ENCODE measurements at regions not wholly inside any gene's neighbourhood (a gene's known extent, or its start where the extent isn't known, plus 50 kb on each side); places are given as distances from the start of the nearest gene placed in this dataset.
A peak's percentile ranks its signal among the peaks of the same experiment; 100 is the strongest.

DNA sequence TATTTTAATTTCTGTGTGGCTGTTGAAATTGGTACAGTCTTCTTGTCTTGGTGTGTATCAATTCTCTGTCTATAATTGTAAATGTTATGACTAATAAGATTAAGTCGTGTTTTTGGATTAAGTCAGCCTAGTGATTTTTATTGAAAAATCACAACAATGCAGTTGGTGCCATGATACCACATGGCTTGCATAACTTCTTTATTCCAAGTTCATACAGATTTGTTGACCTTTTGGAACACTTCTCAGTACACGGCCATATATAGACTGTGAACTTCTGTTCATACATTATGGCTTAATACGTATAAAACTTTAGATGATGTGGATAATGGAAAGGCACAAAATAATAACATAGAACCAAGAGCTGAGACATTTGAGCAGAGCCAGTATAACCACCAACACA is 121.2 kb upstream of the NAALADL2 start:
- DNase-seq (no peak), ATAC-seq (no peak)
- H3K4me3 ChIP-seq (ENCODE audit: low read length), result no peak overlapping the region
- no peaks in the 10 kb centered on the region for H3K9me3 ChIP-seq (ENCODE audit: control insufficient read depth, low read length)
- intact Hi-C loops (cut with DNase I), result no loop called here
- H3K27me3 ChIP-seq (ENCODE audit: control insufficient read depth, insufficient read depth), result no peaks in the 10 kb centered on the region
- 80% methylated on average over 3 of the region's 3 CpGs for WGBS
- H3K27ac ChIP-seq (ENCODE audit: low read length), result no peak overlapping the region
- no peaks in the 10 kb centered on the region for H3K4me1 ChIP-seq (ENCODE audit: control insufficient read depth, insufficient read depth, low read length)

DNA sequence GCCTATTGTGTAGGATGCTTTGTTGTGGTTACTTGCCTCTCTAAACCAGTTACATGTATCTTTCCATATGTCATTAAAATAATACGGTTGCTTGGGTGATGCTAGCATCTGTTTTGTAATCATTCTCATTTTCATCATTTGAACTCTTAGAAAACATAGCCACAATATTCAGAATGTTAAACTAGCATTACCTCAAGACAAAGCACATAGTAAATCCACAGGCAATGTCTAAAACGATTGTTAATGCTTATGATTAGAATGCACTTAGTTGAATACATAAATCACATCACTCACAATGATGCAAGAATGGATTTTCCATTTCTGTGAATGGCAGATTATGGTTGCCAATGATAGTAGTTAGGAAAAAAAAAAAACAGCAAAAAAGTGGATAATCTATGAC is 110.0 kb upstream of the NAALADL2 start:
- H3K4me3 ChIP-seq (ENCODE audit: low read length), result no peak overlapping the region
- WGBS, result 87% methylated on average over 2 of the region's 2 CpGs
- DNase-seq (no peak), ATAC-seq (no peak)
- no peaks in the 10 kb centered on the region for H3K9me3 ChIP-seq (ENCODE audit: control insufficient read depth, low read length)
- no peaks in the 10 kb centered on the region for H3K27me3 ChIP-seq (ENCODE audit: control insufficient read depth, insufficient read depth)
- intact Hi-C loops (cut with DNase I), result no loop called here
- no peak overlapping the region for H3K27ac ChIP-seq (ENCODE audit: low read length)
- H3K4me1 ChIP-seq (ENCODE audit: control insufficient read depth, insufficient read depth, low read length), result no peaks in the 10 kb centered on the region

DNA sequence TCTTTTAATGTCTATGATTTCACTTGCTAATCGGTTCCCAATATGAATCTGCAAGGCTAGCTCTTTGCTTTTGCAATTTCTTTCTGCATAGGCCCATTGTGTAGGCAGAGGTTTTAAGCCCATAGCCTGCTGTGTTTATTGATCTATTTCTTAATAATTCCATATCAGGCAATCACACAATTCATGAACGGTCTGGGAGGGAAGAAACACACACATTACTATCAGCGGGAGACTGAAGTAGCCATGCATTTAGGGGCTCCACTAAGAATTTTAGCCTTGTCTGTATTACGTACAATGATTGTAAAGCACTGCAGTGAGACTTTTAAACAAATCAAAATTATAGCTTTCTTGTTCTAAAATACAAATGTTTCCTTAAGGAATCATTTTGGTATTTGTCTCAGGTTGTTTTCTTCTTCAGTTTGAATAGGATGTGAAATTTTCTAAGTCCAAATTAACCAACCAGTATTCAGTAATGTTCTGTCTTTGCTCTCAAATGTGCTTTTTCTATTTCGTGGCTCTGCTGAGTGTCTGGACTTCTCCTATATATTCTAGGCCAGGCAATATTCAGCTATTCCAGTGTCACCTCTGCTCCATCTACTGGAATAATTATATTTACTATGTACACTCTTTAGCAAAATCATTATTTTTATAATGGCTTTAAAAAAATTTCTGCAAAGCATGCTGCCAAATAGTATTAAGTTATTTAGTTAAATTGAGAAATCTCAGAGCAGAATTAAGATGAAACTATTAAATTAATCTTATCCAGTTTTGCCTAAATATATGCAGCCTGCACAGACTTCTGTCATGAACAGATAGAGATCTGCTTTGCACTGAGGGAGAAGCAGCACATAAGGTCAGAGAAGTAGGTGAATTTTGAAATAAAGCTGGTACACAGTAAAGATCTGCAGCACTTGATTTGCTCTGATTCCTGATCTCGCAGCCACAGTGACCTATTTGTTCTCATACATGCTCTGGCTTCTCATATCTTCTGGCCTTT is 103.0 kb upstream of the NAALADL2 start:
- WGBS, result 74% methylated on average over 6 of the region's 6 CpGs

DNA sequence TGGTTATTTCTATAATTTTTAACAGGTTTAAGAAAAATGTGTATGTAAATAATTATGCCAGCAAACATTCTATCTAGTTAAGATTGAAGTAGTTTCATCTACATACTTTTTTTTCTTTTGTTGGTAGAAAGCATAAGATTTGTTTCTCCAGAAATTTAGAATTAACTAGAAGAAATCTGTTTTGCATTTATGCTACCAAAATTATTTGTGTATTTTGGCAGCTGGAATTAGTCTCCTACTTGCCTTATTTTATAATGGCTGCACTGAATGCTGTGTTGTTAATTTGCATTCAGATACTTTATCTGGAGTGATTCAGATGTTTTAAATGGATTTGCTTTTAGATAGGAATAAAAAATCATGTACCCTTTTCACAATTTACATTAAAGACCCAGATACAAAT is 100.2 kb upstream of the NAALADL2 start:
- H3K27me3 ChIP-seq (ENCODE audit: control insufficient read depth, insufficient read depth), result no peaks in the 10 kb centered on the region
- no peak for DNase-seq
- H3K27ac ChIP-seq (ENCODE audit: low read length), result no peak overlapping the region
- H3K4me1 ChIP-seq (ENCODE audit: control insufficient read depth, insufficient read depth, low read length), result no peaks in the 10 kb centered on the region
- intact Hi-C loops (cut with DNase I), result no loop called here
- no peak for ATAC-seq
- no peaks in the 10 kb centered on the region for H3K9me3 ChIP-seq (ENCODE audit: control insufficient read depth, low read length)
- no peak overlapping the region for H3K4me3 ChIP-seq (ENCODE audit: low read length)

More for the DNA sequence above, 103.0 kb upstream of the NAALADL2 start:
- ATAC-seq (no peak), DNase-seq (no peak)
- no peaks in the 10 kb centered on the region for H3K4me1 ChIP-seq (ENCODE audit: control insufficient read depth, insufficient read depth, low read length)
- H3K27me3 ChIP-seq (ENCODE audit: control insufficient read depth, insufficient read depth), result no peaks in the 10 kb centered on the region
- no peaks in the 10 kb centered on the region for H3K9me3 ChIP-seq (ENCODE audit: control insufficient read depth, low read length)
- H3K27ac ChIP-seq (ENCODE audit: low read length), result no peak overlapping the region
- no peak overlapping the region for H3K4me3 ChIP-seq (ENCODE audit: low read length)
- intact Hi-C loops (cut with DNase I), result no loop called here

DNA sequence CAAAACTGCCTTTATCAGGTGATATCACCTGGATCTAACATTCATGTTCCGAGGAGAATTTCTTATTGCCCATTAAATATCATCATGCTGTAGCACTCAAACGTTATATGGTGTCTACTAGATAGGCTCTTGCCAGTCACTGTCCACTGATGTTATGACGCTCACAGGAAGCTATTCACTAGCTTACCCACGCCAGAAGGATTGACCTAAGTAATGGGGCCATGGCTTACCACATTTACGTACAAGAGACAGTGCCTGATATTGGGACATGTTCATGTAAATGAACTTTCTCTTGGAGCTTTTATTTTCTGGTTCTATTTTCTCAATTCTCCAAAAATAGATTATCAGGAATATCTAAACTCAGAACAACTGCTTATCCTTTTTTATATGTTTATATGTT is 91.7 kb upstream of the NAALADL2 start:
- Histone ChIP-seq H3K9me3 (ENCODE audit: control insufficient read depth, low read length) (no peaks in the 10 kb centered on the region), H3K4me3 (ENCODE audit: low read length) (no peak overlapping the region), H3K27me3 (ENCODE audit: control insufficient read depth, insufficient read depth) (no peaks in the 10 kb centered on the region), H3K27ac (ENCODE audit: low read length) (no peak overlapping the region), H3K4me1 (ENCODE audit: control insufficient read depth, insufficient read depth, low read length) (no peaks in the 10 kb centered on the region)
- intact Hi-C loops (cut with DNase I), result no loop called here
- DNase-seq (no peak), ATAC-seq (no peak)
- WGBS, result 57% methylated on average over 5 of the region's 5 CpGs

DNA sequence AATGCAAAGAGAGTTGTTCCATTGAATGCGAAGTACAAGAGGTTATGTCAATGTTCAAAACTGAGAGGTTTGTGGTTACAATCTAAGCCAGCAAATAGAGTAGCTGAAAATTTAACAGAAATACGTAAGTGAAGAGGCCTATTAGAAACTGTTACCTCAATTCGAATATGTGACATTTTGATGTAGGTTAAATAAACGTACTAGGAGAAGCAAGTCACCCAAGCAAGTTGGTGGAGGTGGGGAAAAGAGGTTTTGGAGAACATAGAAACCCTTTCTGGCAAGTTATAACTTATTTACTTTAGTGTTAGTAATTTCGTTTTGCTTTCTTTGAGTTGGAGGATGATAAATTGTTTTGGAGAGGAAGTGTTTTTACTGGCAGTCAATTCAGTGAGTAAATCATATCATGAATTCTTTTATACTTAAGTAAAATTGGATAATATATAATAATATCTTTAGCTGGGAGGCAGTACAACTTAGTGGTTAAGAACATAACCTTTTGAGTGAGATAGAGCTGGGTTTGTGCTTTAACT is 91.2 kb upstream of the NAALADL2 start:
- Histone ChIP-seq H3K4me1 (ENCODE audit: control insufficient read depth, insufficient read depth, low read length) (no peaks in the 10 kb centered on the region), H3K4me3 (ENCODE audit: low read length) (no peak overlapping the region), H3K9me3 (ENCODE audit: control insufficient read depth, low read length) (no peaks in the 10 kb centered on the region), H3K27me3 (ENCODE audit: control insufficient read depth, insufficient read depth) (no peaks in the 10 kb centered on the region), H3K27ac (ENCODE audit: low read length) (no peak overlapping the region)
- DNase-seq (no peak), ATAC-seq (peak in 1 of 2 donors; percentile 18)
- intact Hi-C loops (cut with DNase I), result no loop called here
- WGBS, result 44% methylated on average over 5 of the region's 5 CpGs

DNA sequence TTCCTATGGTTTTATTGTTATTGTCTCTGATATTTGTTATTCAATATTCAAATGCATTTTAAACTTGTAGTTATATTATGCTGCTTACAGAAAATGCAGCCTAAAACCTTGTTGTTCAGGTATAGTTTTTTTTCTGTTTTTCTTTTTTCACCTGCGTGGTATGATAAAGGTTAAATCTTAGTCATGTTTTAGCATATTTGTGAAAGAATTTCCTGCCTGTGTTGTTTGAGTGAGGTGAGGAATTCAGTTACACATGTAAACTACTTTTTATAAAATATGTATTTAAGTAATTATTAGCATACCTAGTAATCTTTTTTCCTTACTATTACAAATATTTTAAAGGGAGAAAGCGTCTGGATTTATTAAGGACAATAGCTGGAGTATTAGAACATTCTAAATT is 90.0 kb upstream of the NAALADL2 start:
- H3K27ac ChIP-seq (ENCODE audit: low read length), result no peak overlapping the region
- H3K9me3 ChIP-seq (ENCODE audit: control insufficient read depth, low read length), result no peaks in the 10 kb centered on the region
- H3K27me3 ChIP-seq (ENCODE audit: control insufficient read depth, insufficient read depth), result no peaks in the 10 kb centered on the region
- no peaks in the 10 kb centered on the region for H3K4me1 ChIP-seq (ENCODE audit: control insufficient read depth, insufficient read depth, low read length)
- 90% methylated on average over 2 of the region's 2 CpGs for WGBS
- no peak for DNase-seq
- ATAC-seq, result no peak
- H3K4me3 ChIP-seq (ENCODE audit: low read length), result no peak overlapping the region
- intact Hi-C loops (cut with DNase I), result no loop called here

DNA sequence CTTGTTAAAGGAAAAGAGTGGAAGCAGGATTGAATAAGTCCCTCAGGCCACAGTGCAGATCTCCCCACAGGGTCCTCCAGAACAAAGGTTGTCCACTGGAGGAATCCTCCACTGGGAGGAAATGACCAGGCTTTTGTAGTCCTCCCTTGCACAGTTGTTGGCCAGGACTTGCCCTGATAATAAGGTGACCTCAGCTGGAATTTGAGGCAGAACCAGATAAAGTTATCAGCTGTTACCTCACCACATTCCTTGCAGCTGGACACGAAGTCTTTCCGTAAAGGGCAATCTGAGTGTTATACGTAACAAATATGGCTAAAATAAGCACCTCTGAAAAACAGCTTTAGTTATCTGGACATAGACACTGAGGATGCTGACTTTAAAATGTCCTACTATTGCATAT is 83.5 kb upstream of the NAALADL2 start:
- peak overlapping the region; percentile 32 for H3K27ac ChIP-seq (ENCODE audit: low read length)
- H3K4me3 ChIP-seq (ENCODE audit: low read length), result no peak overlapping the region
- peak; percentile 94 to 99 for ATAC-seq

DNA sequence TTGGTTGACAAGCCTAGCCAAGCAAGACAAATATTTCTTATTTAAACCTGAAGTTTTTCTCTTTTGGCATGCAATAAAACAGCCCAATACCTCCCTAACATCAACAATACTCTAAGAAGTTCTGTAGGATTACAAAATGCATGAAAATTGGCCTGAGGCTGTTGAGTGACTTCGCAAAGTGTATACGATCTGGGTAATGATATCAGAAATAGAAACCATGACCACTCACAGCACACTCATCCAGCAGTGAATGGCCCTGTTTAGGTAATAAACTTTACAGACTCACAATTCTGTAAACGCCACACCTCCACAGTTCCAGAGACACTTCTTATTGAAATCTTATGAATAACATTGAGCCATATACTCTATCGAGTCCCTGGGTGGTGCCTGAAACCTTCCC is 83.0 kb upstream of the NAALADL2 start:
- Histone ChIP-seq H3K9me3 (ENCODE audit: control insufficient read depth, low read length) (no peaks in the 10 kb centered on the region), H3K27me3 (ENCODE audit: control insufficient read depth, insufficient read depth) (no peaks in the 10 kb centered on the region), H3K27ac (ENCODE audit: low read length) (no peak overlapping the region), H3K4me1 (ENCODE audit: control insufficient read depth, insufficient read depth, low read length) (no peaks in the 10 kb centered on the region), H3K4me3 (ENCODE audit: low read length) (no peak overlapping the region)
- WGBS, result 75% methylated on average over 4 of the region's 4 CpGs
- ATAC-seq (peak in 1 of 2 donors; percentile 22), DNase-seq (no peak)
- intact Hi-C loops (cut with DNase I), result no loop called here

More for the DNA sequence above, 83.5 kb upstream of the NAALADL2 start:
- H3K4me1 ChIP-seq (ENCODE audit: control insufficient read depth, insufficient read depth, low read length), result no peaks in the 10 kb centered on the region
- WGBS, result 26% methylated on average over 3 of the region's 3 CpGs
- intact Hi-C loops (cut with DNase I), result no loop called here
- peak; percentile 16 to 30 (median 16) for DNase-seq
- H3K9me3 ChIP-seq (ENCODE audit: control insufficient read depth, low read length), result no peaks in the 10 kb centered on the region
- no peaks in the 10 kb centered on the region for H3K27me3 ChIP-seq (ENCODE audit: control insufficient read depth, insufficient read depth)

DNA sequence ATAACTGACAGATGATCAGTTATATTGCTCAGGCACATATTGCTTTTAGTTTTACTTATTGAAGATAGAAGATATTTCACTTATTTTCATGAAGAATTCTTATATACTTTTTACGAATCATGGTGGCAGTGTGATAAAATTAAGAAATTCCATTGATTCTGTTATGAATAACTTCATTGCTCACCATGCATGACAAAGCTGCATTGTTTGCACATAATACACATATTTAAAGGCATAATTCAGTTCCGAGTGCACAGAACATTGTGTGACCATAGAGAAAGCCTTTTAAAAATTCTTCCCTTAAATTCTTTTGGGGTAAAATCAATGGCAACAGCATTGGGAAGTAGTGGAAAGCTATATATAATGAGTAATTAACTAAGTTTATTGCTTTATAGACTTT is 82.5 kb upstream of the NAALADL2 start:
- DNase-seq, result no peak
- Histone ChIP-seq H3K4me3 (ENCODE audit: low read length) (no peak overlapping the region), H3K27me3 (ENCODE audit: control insufficient read depth, insufficient read depth) (no peaks in the 10 kb centered on the region), H3K27ac (ENCODE audit: low read length) (no peak overlapping the region), H3K9me3 (ENCODE audit: control insufficient read depth, low read length) (no peaks in the 10 kb centered on the region), H3K4me1 (ENCODE audit: control insufficient read depth, insufficient read depth, low read length) (no peaks in the 10 kb centered on the region)
- WGBS, result 85% methylated on average over 2 of the region's 2 CpGs
- ATAC-seq, result no peak
- intact Hi-C loops (cut with DNase I), result no loop called here

DNA sequence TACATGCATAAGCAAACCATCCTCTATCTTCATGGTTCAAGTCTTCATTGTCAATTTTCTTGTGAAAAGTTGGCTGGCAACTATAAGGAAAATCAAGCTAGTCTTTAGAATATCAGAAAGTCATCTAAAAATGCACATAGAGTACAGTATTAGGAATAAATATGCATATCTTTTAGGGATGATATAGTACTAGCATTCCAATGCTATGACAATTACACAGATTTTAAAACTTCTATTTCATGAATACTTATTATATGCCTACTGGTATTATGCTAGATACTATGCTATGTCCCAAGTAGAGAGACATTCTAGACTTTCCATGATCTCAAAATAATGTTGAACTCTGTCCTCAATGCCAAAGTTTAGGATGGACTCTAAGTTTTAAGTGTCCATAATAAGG is 81.3 kb upstream of the NAALADL2 start:
- ATAC-seq (no peak), DNase-seq (no peak)
- Histone ChIP-seq H3K4me1 (ENCODE audit: control insufficient read depth, insufficient read depth, low read length) (no peaks in the 10 kb centered on the region), H3K27me3 (ENCODE audit: control insufficient read depth, insufficient read depth) (no peaks in the 10 kb centered on the region), H3K9me3 (ENCODE audit: control insufficient read depth, low read length) (no peaks in the 10 kb centered on the region), H3K27ac (ENCODE audit: low read length) (no peak overlapping the region), H3K4me3 (ENCODE audit: low read length) (no peak overlapping the region)
- intact Hi-C loops (cut with DNase I), result no loop called here
